ENCODE measurements at regions not wholly inside any gene's neighbourhood (a gene's known extent, or its start where the extent isn't known, plus 50 kb on each side); places are given as distances from the start of the nearest gene placed in this dataset.

DNA sequence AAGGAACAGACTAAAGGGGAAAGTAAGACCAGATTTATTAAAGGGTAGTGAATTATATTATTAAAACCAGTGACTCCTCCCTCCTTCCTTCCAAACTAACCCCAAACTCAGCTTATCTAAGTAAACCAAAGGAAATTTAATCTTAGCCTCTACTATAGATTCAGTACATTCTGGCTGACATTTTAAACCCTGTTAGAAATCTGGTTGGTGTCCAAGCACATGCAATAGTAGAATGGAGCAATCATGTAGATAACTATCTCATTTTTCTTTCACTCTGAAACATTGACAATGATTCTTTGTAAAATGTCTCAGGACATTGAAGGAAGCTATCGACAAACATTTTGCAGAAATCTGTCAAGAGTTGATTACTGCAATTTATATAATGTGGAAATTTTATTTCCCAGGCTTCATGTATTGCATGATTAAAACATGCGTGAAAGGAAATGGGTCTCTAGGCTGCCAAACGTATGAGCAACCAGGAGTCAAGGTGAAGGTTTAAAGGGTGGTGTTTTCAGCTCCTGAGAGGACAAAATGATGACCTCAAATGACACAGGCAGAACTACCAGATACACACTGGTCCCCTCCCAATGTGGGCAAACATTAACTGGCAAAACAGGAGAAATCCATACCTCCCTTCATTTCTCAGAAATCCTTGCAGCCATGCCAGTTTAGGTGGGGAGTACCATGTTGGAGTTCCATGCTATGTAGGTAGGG lies 58.2 kb upstream of the RBM47 start:
- TF ChIP-seq XRCC3 (IDR thresholded peaks at IDR 0.05) (no peak), HNRNPK (IDR thresholded peaks at IDR 0.05; ENCODE audit: low read depth, low read length, poor library complexity, severe bottlenecking) (no peak), MXI1 (IDR thresholded peaks at IDR 0.05; ENCODE audit: low read depth, low read length) (no peak), GATAD2B (IDR thresholded peaks at IDR 0.05; ENCODE audit: borderline replicate concordance) (no peak), ZNF384 (IDR thresholded peaks at IDR 0.05; ENCODE audit: low read depth, low read length) (no peak), CREB1 (IDR thresholded peaks at IDR 0.05) (no peak), CREB1 (CRISPR knock-in tag; IDR thresholded peaks at IDR 0.05) (no peak), NCOA2 (IDR thresholded peaks at IDR 0.05; ENCODE audit: partially characterized antibody in 2 of 2) (no peak), HCFC1 (IDR thresholded peaks at IDR 0.05; ENCODE audit: low read depth, low read length) (no peak)
- TF ChIP-seq, protein P1, sequence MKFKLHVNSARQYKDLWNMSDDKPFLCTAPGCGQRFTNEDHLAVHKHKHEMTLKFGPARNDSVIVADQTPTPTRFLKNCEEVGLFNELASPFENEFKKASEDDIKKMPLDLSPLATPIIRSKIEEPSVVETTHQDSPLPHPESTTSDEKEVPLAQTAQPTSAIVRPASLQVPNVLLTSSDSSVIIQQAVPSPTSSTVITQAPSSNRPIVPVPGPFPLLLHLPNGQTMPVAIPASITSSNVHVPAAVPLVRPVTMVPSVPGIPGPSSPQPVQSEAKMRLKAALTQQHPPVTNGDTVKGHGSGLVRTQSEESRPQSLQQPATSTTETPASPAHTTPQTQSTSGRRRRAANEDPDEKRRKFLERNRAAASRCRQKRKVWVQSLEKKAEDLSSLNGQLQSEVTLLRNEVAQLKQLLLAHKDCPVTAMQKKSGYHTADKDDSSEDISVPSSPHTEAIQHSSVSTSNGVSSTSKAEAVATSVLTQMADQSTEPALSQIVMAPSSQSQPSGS (CRISPR knock-in tag; IDR thresholded peaks at IDR 0.05) = no peak
- TF ChIP-seq, protein P2, sequence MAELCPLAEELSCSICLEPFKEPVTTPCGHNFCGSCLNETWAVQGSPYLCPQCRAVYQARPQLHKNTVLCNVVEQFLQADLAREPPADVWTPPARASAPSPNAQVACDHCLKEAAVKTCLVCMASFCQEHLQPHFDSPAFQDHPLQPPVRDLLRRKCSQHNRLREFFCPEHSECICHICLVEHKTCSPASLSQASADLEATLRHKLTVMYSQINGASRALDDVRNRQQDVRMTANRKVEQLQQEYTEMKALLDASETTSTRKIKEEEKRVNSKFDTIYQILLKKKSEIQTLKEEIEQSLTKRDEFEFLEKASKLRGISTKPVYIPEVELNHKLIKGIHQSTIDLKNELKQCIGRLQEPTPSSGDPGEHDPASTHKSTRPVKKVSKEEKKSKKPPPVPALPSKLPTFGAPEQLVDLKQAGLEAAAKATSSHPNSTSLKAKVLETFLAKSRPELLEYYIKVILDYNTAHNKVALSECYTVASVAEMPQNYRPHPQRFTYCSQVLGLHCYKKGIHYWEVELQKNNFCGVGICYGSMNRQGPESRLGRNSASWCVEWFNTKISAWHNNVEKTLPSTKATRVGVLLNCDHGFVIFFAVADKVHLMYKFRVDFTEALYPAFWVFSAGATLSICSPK (IDR thresholded peaks at IDR 0.05; ENCODE audit: borderline replicate concordance) = no peak
- TF ChIP-seq, protein P3, sequence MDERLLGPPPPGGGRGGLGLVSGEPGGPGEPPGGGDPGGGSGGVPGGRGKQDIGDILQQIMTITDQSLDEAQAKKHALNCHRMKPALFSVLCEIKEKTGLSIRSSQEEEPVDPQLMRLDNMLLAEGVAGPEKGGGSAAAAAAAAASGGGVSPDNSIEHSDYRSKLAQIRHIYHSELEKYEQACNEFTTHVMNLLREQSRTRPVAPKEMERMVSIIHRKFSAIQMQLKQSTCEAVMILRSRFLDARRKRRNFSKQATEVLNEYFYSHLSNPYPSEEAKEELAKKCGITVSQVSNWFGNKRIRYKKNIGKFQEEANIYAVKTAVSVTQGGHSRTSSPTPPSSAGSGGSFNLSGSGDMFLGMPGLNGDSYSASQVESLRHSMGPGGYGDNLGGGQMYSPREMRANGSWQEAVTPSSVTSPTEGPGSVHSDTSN (CRISPR knock-in tag; IDR thresholded peaks at IDR 0.05; ENCODE audit: low read depth) = no peak
- TF ChIP-seq, protein P3 (tag; conservative IDR thresholded peaks at IDR 0.05; ENCODE audit: low read depth) = no peak
- TF ChIP-seq, protein P4, sequence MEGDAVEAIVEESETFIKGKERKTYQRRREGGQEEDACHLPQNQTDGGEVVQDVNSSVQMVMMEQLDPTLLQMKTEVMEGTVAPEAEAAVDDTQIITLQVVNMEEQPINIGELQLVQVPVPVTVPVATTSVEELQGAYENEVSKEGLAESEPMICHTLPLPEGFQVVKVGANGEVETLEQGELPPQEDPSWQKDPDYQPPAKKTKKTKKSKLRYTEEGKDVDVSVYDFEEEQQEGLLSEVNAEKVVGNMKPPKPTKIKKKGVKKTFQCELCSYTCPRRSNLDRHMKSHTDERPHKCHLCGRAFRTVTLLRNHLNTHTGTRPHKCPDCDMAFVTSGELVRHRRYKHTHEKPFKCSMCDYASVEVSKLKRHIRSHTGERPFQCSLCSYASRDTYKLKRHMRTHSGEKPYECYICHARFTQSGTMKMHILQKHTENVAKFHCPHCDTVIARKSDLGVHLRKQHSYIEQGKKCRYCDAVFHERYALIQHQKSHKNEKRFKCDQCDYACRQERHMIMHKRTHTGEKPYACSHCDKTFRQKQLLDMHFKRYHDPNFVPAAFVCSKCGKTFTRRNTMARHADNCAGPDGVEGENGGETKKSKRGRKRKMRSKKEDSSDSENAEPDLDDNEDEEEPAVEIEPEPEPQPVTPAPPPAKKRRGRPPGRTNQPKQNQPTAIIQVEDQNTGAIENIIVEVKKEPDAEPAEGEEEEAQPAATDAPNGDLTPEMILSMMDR (IDR thresholded peaks at IDR 0.05 in 2 of 3, conservative IDR thresholded peaks at IDR 0.05 in 1 of 3; ENCODE audit: insufficient read depth in 2 of 3, low read depth in 1 of 3, low read length in 3 of 3) = no peak
- TF ChIP-seq, protein P5, sequence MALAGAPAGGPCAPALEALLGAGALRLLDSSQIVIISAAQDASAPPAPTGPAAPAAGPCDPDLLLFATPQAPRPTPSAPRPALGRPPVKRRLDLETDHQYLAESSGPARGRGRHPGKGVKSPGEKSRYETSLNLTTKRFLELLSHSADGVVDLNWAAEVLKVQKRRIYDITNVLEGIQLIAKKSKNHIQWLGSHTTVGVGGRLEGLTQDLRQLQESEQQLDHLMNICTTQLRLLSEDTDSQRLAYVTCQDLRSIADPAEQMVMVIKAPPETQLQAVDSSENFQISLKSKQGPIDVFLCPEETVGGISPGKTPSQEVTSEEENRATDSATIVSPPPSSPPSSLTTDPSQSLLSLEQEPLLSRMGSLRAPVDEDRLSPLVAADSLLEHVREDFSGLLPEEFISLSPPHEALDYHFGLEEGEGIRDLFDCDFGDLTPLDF (CRISPR knock-in tag; IDR thresholded peaks at IDR 0.05) = no peak

Data from K562 (cell line).